ENCODE measurements at regions not wholly inside any gene's neighbourhood (a gene's known extent, or its start where the extent isn't known, plus 50 kb on each side); places are given as distances from the start of the nearest gene placed in this dataset.
"Not testable (repeated sequence)": the region's sequence is repeated elsewhere in the genome, so short reads cannot be mapped to it uniquely, and the experiment has no call there.

DNA sequence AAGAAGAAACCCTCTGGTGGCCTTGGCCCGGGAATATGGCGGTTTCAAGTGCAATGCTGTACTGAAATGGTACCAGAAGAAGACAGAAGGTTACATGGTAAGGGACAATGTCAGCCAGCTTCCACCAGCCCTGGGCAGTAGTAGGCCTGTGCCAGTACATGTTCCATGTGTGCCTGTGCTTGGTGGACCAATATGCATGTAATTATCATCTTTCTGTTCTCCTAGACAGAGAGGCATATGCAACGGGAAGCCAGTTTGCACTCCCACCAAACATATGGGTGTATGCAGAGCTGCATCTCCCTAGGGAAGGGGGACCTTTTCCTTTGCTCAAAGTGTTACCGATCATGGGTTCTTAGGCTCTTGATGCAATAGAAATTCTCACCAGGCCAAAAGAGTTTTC is 80.9 kb upstream of the ADORA2B start:
- DNase-seq: not testable (repeated sequence)

DNA sequence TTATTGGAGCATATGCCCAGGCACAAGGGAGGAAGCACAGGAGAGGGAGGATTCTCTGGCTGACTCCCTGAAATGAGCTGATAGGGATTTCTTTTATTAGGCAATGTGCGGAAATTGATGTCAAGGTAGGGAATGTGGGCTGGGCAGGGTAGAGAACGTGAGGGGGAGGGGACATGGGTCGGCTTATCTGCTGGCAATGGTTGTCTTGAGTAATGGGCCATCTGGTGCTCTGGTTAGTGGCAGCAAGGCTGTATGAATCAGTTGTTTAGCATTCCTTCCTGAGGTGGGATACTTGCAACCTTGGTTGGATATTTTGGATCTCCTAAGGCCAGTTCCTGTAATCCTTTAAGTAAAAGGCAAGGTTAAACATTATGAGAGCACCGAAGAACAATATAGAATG is 80.5 kb upstream of the ADORA2B start:
- not testable (repeated sequence) for DNase-seq

DNA sequence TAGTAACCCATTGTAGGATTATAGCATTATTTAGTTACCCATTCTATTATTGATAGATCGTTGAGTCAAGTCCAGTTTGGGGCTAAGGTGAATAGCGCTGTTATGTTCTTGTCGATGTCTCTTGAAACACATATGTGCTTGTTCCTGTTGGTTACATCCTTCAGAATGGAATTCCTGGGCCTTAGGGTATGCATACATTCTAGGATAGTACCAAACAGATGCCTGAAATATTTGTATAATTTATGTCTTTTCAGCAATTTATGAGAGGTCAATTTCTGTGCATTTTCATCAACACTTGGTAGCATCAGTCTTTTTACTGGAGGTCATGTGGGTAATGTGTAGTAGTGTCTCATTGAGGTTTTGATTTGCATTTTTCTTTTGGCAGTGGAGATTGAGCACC is 78.9 kb upstream of the ADORA2B start:
- DNase-seq: not testable (repeated sequence)

DNA sequence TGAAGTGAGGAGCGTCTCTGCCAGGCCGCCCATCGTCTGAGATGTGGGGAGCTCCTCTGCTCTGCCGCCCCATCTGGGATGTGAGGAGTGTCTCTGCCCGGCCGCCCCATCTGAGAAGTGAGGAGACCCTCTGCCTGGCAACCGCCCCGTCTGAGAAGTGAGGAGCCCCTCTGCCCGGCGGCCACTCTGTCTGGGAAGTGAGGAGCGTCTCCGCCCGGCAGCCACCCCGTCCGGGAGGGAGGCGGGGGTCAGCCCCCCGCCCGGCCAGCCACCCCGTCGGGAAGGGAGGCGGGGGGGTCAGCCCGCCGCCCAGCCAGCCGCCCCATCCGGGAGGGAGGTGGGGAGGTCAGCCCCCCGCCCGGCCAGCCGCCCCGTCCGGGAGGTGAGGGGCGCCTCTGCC is 77.6 kb upstream of the ADORA2B start:
- DNase-seq: not testable (repeated sequence)

DNA sequence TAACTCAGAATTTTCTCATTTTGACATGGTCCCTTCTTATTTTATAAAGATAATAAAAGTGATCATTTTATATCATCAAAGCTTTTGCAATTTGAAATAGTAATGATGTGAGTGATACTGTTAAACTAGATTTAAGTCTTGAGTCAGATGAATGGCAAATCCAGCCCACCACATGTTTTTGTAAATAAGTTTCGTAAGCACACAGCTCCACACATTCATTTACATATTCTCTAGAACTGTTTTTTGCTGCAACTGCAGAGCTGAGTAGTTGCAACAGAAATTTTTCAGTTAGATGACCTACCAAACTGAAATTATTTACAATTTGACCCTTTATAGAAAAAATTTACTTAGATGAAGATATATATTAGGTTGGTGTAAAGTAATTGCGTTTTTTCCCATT is 75.1 kb upstream of the ADORA2B start:
- not testable (repeated sequence) for DNase-seq

DNA sequence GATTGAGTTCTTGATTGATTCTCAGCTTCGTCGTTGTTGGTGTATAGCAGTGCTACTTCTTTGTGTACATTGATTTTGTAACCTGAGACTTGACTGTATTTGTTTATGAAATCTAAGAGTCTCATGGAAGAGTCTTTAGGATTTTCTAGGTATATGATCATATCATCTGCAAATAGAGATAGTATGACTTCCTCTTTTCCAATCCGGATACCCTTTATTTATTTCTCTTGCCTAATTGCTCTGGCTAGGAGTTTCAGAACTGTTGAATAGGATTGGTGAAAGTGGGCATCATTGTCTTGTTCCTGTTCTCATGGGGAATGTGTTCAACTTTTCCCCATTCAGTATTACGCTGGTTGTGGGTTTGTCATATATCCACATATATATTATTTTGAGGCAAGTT is 72.3 kb upstream of the ADORA2B start:
- DNase-seq: not testable (repeated sequence)

DNA sequence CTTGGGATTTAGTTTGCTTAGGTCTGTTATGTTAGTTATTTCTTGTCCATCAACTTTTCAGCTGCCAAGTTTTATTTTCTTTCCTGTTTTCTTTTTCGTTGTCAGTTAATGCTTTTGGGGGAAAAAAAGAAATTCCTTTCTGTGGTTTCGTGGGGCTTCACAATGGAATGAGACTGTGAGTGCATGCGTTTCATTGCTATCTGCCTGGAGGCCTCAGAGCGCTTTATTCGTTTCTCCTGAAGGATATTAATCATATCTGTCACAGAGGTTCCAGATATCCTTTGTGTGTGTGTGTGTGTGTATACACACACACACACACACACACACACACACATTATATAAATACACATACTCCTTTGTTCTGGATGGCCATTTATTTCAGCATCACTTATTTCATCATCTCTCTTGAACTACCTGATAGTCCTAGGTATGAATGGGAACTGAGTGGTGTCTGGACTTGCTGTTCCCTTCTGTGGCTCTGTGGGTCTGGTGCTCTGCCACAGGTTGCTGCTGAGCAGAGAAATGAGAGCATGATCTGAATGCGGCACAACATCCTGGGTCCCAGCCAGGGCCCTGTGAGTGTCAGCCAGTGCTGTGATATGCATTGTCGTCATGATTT is 66.9 kb upstream of the ADORA2B start:
- DNase-seq: not testable (repeated sequence)

DNA sequence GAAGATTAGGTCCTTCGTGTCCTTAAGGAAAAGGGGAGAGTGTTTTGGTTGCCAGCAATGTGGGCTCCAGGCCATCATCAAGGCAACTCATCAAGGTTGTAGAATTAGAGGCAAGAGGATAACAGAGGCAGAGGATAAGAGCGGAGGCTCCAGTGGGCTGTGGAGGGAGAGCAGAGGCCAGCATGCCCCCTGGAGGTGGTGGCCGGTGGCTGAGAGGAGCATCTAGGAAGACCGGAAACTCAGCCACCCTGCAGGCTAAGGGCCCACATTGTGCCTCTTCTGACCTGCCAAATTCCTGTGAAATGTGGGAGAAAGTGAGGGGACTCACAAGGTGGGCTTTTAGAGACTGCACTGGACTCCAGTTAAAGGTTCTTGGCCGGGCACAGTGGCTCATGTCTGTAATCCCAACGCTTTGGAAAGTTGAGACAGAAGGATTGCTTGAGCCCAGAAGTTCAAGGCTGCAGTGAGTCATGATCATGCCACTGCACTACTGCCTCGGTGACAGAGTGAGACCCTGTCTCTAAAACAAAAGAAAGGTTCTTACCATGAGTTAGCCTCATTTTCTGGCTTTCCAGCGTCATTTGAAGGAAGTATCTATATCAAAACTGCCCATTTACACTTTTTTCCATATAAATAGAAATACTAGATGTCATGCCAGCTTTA is 62.7 kb upstream of the ADORA2B start:
- no peak for DNase-seq

DNA sequence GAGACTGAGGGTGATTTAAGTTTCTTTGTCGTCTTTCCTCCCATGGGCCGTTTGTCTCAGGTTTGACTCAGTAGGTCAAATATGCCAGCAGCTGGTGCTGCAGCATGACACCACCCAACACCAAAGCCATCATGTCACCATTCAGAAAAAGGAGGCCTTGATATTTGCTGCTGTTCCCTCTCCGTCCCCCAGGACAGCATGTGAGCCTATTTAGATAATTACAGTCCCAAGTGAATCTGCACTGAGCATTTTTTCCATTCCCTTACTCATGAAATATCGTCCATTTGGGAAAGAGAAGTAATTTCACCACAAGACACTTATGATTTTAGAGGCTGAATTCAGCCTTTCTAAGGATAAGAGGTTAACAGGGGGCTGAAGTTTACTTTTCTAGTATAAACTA is 62.2 kb upstream of the ADORA2B start:
- DNase-seq: no peak

DNA sequence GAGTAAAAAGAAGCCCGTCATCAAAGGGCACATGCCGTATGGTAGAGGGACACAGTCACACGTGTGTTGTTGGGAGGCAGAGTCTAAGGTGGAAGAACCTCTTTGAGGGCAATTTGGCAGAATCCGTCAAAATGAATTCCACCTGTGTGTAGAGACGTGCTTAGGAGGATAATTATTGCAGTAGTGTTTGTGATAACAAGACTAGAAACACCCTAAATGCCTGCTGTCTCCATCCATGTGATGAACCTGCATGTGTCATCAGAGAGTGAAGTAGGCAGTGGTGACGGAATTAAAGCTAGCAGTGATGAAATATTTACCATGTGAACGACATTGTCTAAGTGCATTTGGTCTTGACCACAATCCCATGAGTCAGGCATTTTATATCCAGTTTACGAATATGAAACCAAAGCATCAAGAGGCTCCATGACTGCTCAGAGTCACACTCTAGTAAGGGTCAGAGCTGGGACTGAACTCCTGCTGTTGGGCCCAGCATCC is 61.3 kb upstream of the ADORA2B start:
- no peak for DNase-seq

DNA sequence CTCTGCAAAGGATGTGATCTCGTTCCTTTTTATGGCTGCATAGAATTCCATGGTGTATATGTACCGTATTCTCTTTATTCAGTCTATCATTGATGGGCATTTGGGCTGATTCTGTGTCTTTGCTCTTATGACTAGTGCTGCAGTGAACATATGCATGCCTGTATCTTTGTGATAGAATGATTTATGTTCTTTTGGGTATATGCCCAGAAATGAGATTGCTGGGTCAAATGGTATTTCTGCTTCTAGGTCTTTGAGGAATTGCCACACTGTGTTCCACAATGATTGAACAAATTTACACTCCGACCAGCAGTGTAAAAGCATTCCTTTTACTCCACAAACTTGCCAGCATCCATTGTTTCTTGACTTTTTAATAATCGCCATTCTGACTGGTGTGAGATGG is 60.2 kb upstream of the ADORA2B start:
- no peak for DNase-seq

DNA sequence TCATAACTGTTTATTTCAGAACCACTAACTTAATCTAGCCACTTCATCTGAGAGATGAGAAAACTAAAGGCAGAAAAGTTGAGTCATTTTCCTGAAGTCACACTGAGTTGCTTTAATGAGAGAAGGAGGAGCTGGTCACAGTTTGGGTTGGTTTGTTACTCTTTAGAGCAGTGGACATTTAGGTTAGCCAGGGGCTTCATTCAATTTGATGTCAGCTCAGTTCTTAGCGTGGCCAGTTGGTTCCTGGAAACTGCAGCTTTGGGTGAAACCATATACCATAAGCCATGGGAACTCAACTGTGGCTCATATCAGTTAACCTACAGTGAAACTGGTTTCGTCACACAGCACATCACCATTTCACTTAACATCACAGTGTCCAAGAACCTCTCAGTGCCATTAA is 59.2 kb upstream of the ADORA2B start:
- no peak for DNase-seq

DNA sequence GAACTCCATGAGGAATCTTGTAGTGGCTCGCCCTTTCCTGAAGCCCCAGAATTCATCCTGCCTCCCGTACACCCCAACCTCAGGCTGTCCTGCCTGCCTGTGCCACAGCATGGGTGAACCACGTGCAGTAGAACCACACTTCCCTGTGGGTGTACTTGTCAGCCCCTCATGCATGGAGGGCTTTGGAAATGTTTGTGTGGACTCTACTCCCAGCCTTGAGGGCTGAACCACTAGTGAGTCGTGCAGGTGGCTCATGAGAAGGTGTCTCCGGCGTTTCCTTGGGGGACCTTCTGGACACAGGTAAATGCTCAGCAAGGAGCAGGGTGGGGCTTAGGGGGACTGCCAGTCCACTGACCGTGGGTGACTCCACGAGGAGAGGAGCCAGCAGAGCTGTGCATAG is 58.7 kb upstream of the ADORA2B start:
- no peak for DNase-seq

DNA sequence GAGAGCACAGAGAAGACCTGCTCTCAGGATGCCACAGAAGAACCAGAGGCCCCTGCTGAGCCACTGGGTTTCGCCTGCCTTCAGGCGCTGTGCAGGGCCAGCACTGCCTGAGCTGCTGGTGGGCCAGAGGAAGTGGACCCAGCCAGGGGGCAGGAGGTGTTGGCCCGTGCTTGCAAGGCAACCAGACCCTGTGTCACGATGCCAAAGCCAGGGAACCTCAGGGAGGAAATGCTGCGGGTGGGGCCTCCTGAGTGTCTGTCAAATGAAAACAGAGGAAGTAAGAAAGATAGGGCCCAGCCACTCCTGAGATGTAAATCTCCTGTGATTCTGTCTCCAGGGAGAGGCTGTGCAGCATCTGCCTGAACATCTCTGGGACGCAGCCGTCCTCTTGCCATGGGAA is 58.1 kb upstream of the ADORA2B start:
- DNase-seq: no peak

DNA sequence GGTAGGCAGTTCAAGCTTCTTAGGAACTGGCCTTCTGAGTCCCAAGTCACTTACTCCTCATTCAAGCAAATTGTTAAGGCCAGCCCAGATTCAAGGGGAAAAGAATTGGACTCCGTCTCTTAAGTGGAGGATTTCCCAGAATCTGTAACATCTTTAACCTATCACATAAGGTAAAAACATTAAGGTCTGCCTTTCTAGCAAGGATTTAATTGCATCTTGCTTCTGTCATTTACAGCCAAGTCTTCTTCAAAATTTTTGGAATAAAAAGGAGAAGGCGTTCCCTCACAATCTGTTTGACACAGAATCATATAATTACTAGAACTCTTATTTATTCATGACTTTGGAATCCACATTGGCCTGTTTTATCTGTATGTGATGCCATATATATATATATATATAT is 56.5 kb upstream of the ADORA2B start:
- no peak for DNase-seq

DNA sequence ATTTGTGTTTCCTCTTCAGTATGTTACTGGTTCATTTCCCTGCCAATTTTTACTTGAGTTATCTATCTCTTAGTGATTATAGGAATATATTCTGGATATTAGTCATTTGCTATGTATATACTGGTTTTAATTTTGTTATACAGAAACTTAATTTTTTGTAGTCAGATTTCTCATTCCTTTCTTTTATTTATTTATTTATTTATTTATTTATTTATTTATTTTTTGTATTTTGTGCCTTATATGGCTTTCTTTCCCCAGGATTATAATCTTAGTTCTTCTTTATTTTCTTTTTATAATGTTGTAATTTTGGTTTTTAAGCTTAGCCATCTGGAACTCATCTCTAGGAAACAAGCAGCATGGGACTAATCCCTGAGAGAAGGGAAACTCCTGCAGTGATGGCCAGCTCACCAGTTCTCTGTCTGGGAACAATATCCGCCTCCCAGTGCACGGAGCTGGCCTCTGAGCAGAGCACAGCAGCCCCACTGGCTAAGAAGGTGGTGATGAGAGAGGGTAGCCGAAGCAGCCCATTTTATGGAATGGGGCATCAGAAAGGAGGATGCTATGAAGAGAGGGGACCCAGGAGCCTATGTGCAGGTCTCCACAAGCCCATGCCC is 54.5 kb upstream of the ADORA2B start:
- no peak for DNase-seq

DNA sequence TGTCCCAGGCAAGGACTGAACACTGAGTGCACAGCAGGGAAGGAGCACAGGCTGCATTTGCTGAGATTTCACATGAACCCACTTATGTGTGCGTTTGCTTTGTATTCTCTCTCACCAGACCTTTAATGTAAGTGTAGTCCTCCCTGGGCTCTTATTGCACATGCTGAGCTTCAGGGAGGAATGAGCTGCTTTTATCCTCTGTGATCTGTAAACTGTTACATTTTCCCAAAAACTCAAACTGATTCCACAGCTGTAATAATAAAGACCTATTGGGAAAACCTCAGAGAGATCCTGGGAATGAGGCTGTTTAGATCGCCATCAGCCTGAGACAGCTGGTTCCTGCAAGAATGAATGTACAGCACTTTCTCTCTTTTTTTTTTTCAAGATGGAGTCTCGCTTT is 53.6 kb upstream of the ADORA2B start:
- DNase-seq: no peak

DNA sequence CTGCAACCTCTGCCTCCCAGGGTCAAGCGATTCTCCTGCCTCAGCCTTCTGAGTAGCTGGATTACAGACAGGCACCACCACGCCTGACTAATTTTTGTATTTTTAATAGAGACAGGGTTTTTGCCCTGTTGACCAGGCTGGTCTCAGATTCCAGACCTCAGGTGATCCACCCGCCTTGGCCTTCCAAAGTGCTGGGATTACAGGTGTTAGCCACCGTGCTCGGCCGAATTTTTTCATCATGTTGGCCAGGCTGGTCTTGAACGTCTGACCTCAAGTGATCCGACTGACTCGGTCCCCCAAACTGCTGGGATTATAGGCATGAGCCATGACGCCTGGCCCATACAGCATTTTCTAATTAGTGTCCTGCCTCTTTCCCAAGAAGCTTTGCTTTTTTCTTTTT is 52.7 kb upstream of the ADORA2B start:
- DNase-seq: no peak

DNA sequence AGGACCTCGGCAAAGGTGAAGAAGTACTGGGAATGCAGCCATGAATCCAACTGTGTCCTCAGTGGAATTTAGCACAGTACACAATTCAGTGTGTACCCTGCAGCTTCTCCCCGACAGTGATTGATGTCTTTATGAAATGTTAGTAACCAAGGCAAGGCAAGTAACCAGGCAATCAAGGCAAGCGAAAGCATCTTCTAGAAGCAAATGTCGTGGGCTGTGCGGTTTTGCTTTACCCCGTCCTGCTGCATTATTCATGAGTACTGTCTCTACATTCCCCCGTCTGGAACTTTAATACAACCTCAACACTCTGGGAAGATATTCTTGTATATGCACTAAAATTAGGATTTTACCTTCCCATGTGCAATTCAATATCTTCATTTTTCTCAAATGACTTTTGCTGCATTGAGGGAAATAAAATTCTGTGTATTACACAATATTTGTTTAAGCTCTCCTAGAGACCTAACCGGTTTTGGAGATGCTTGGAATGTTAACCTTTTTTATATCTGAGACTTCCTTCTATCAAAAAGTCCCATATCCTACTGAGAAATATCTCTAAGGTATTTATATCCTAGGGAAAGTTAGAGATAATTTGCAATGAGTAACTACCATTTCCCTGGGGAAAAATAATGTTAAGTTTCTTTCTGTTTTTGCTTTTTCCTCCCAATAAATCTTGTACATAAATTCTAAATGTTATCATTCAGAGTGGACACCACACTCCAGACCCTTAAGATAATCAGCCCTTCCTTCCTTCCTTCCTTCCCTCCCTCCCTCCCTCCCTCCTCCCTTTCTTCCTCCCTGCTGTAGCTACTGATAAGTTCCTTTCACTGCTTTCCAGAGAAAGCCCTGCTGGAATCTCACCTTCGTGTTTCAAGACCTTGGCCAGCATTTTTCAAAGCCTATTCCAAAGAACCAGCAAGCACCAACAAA is 51.9 kb upstream of the ADORA2B start:
- DNase-seq: no peak

DNA sequence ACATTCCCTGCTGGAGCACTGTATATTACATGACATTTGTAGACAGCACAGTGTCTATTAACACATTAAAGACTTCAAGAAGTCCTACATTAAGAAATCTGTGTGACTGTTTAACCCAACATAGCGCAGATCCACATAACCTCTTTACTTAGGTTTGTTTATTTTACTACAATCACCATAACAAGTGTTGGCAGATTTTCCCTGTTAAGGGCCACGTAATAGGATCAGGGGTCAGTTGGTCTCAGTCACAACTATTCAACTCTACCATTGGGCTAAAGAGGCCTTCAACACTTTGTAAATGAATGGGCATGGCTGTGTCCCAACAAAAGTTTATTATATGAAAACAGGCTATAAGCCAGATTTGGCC is 51.3 kb upstream of the ADORA2B start:
- no peak for DNase-seq

DNA sequence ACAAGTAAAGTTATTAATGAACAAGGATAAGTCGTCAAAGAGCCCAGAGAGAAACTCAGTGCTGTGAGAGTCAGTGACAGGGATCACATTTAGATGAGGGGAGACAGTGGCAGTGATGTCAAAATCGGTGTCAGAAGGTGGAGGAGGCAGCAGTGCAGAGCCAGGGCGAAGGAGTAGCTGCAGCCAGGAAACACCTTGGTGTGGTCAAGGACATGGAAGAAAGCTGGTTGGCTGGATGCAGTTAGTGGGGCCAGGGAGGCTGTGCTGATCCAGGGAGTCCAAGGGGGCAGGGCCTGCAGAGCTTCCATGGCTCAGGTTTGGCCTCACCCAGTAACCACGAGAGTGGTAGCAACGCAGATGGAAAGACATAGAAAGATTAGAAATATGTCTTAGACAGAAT is 50.7 kb upstream of the ADORA2B start:
- DNase-seq: no peak

DNA sequence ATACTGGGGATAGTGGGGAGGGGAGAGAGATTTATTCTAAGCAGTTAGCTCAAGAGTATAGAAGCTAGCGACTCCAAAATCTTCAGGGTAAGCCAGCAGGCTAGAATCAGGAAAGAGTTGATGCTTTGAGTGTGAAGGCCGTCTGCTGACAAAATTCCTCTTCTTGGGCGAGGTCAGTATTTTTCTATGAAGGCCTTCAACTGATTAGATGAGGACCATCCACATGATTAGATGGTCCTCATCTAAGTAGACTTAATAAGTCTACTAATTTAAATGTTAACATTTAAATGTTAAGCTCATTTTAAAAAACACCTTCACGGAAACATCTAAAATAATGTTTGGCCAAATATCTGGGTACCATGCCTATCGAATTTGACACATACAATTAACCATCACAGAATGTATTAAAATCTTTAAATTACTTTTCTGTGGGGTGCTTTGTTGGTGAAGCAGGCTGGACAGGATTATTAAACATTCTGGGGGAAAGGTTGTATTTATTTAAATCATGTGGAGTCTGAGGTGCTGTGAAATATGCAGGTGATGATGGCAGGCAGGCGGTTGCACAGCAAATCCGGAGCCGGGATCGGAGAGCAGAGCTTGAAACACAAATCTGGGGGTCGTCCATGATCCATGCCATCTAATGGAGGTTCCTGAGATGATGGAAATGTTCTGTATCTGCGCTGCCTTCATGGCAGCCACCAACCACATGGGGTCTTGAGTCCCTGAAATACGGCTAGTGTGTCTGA is 49.8 kb upstream of the ADORA2B start:
- DNase-seq: no peak

All from stimulated activated CD4-positive, alpha-beta T cell treated with anti-CD3 and anti-CD28 coated beads, Interleukin-4, amount 100 ng/mL, for 24 hours (primary cell).